ENCODE measurements at regions not wholly inside any gene's neighbourhood (a gene's known extent, or its start where the extent isn't known, plus 50 kb on each side); places are given as distances from the start of the nearest gene placed in this dataset.

DNA sequence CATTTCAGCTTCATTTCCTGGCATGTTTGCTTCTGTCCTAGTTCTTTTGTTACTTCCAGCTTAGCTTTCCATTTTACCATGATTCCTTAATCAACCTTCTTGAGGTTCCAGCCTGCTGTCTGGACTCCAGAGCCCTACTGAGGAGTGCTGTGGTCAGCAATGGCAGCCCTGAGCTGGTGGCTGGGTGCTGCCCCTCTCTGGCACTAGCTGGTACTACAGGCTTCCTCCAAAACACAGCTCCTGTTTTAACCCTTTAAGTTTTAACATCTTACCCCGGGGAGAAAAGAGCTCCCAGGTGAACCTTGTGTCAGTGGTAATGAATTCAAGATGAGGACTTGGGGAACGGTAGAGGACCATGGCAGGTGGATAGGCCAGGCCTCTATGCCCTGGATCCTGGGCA lies 395.5 kb downstream of the TMEM114 start:
- H3K4me3 ChIP-seq (ENCODE audit: low read depth, low read length) = no peak overlapping the region
- TF ChIP-seq, protein P1, sequence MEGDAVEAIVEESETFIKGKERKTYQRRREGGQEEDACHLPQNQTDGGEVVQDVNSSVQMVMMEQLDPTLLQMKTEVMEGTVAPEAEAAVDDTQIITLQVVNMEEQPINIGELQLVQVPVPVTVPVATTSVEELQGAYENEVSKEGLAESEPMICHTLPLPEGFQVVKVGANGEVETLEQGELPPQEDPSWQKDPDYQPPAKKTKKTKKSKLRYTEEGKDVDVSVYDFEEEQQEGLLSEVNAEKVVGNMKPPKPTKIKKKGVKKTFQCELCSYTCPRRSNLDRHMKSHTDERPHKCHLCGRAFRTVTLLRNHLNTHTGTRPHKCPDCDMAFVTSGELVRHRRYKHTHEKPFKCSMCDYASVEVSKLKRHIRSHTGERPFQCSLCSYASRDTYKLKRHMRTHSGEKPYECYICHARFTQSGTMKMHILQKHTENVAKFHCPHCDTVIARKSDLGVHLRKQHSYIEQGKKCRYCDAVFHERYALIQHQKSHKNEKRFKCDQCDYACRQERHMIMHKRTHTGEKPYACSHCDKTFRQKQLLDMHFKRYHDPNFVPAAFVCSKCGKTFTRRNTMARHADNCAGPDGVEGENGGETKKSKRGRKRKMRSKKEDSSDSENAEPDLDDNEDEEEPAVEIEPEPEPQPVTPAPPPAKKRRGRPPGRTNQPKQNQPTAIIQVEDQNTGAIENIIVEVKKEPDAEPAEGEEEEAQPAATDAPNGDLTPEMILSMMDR (IDR thresholded peaks at IDR 0.05; ENCODE audit: borderline replicate concordance, insufficient read depth, low read depth, low read length) = 0 out of 2 replicates have a peak, but pooled peaks have one; percentile 21

DNA sequence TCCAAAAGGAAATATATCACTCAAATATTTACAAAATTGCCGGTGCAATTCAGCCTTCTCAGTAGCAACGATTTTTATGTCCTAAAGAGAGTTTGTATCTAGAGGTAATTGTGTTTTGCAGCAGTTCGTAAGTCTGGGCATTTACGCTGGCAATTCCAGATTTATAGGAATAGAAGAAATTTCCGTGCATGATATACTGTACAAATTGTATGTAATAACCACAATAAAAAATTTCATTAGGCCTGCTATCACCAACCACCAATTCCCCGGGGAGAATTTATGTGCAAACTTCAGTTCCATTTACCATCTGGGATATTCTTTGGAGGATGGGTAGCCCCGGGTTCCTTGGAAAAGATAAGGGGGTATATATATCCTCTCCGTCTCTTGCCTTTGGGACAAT lies 401.5 kb downstream of the TMEM114 start:
- no peak overlapping the region for H3K4me3 ChIP-seq (ENCODE audit: low read depth, low read length)
- TF ChIP-seq, protein P1 (IDR thresholded peaks at IDR 0.05; ENCODE audit: borderline replicate concordance, insufficient read depth, low read depth, low read length) = no peak

DNA sequence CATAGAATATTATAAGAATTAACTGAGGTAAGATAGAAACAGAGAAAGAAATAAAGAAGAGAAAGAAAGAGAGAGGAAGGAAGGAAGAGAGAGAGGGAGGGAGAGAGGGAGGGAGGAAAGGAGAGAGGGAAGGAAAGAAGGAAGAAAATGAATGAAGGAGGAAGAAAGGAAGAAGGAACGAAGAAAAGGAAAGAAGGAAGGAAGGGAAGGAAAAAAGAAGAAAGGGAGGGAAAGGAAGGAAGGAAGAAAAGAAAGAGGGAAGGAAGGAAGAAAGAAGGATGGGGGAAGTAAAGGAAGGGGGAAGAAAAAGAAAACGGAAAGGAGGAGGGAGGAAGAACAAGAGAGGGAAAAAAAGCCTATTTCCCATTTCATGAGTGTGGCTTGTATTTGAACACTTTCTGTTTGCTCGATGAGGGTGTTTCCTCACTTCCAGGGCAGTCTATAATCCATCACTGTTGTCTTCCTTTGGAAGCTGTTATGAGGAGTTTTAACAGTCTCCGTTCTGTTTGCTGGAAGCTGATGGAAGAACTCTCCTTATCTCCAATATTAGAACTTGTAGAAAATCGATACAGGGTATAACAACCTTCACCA lies 402.4 kb downstream of the TMEM114 start:
- TF ChIP-seq, protein P1 (IDR thresholded peaks at IDR 0.05; ENCODE audit: borderline replicate concordance, insufficient read depth, low read depth, low read length) = no peak
- no peak overlapping the region for H3K4me3 ChIP-seq (ENCODE audit: low read depth, low read length)

DNA sequence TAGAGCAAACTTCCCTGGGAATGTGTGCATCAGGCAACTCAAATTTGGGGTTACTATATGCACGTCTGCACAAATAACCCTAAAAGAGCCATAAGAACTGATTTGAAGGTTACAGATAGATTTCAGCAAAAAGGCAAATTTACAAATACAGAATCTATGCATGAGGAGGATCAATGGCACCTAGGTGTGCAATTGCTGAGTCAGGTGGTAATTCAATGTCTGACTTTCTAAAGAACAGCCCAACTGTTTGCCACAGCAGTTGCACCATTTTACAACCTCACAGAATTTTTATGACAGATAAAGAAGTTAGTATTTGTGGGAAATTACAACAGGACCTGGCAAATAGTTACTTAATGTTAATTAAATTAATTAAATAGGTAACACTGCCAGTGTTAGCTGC lies 405.5 kb downstream of the TMEM114 start:
- TF ChIP-seq, protein P1 (IDR thresholded peaks at IDR 0.05; ENCODE audit: borderline replicate concordance, insufficient read depth, low read depth, low read length) = no peak
- no peak overlapping the region for H3K4me3 ChIP-seq (ENCODE audit: low read depth, low read length)

DNA sequence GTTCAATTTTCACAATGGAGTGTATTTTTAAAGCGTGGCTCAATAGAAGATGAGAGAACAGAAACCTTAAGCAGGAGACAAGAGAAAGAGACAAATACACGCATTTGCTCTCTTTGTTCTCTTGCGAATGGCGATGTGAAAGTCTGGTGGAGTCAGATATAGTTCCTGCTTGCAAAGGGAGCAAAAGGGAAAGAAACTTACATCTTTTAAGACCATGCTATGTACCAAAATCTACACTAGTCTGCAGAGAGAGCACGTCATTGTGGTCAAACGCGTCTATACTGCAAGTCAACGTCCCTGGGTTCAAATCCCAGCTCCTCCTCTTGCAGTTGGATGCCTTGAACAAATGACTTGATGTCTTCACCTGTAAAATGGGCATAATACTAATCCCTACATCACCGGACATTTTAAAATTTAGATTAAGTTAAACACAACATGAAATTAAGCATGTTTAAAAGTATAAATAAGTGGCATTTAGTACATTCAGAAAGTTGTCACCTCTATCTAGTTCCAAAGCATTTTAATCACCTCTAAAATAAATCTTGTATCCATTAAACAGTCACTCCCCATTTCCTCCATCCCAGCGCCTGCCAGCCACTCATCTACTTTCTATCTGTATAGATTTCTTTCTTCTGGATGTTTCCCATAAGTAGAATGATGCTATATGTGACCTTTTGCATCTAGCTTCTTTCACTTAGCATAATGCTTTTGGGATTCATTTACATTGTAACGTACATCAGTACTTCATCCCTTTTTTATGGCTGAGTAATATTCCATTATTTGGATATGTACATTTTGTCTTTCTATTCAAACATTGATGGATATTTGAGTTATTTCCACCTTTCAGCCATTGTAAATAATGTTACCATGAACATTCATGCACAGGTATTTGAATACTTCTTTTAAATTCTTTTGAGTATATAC lies 406.9 kb downstream of the TMEM114 start:
- TF ChIP-seq, protein P1 (IDR thresholded peaks at IDR 0.05; ENCODE audit: borderline replicate concordance, insufficient read depth, low read depth, low read length) = no peak
- H3K4me3 ChIP-seq (ENCODE audit: low read depth, low read length) = no peak overlapping the region

DNA sequence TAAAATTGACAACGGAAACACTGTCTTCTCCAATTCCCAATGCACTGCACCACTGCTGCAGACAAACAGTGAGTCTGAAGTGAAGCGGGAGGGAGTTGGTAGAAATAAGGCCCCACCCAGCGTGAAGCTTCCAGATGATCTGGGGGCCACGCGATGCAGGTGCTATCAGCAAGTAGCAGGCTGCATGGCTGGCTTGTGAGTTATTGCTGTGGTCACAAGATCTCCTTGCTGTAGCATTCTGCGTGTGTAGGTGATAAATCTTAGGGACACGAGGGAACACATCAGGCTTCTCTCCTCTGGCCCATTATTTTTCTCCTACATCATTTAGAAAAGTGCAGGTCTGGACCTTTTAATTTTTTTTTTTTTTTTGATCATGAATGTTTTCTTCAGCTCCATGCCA lies 407.6 kb downstream of the TMEM114 start:
- H3K4me3 ChIP-seq (ENCODE audit: low read depth, low read length) = no peak overlapping the region
- TF ChIP-seq, protein P1 (IDR thresholded peaks at IDR 0.05; ENCODE audit: borderline replicate concordance, insufficient read depth, low read depth, low read length) = no peak
